Transverse colon (tissue), 4 donors: ENCODE measurements at regions not wholly inside any gene's neighbourhood (a gene's known extent, or its start where the extent isn't known, plus 50 kb on each side); places are given as distances from the start of the nearest gene placed in this dataset.

Experiments used
- DNase-seq: peaks from one replicate; pipeline ENCODE4 v3.0.0-alpha.2; 2019
- H3K27ac ChIP-seq, 4 donors: fragments of 200-600 bp; sonication (generic); 2 replicates each; pipeline ENCODE4 v1.5.1; 2016 to 2018; ENCODE audit warnings: inconsistent platforms in 4 of 4
- H3K27me3 ChIP-seq: fragments of 200-600 bp; sonication (generic); 2 replicates; pipeline ENCODE4 v1.5.1; 2017; ENCODE audit warnings: inconsistent platforms
- H3K36me3 ChIP-seq, 4 donors: fragments of 200-600 bp; sonication (generic); 2 replicates each; pipeline ENCODE4 v1.5.1; 2017 to 2019; ENCODE audit warnings: inconsistent platforms in 4 of 4
- H3K4me1 ChIP-seq, 4 donors: fragments of 200-600 bp; sonication (generic); 2 replicates each; pipeline ENCODE4 v1.5.1; 2017 to 2020; ENCODE audit warnings: inconsistent platforms in 4 of 4
- H3K4me3 ChIP-seq, 4 donors: fragments of 200-600 bp; sonication (generic); 1 replicate in 1 of 4; 2 replicates in 3 of 4; pipeline versions ENCODE4 v1.5.1 to v1.6.1; 2017 to 2019; ENCODE audit warnings: inconsistent platforms in 4 of 4
- H3K9me3 ChIP-seq, 2 donors: fragments of 200-600 bp; sonication (generic); 2 replicates each; pipeline ENCODE4 v1.5.1; 2017 to 2019; ENCODE audit warnings: inconsistent platforms in 2 of 2
- CTCF ChIP-seq, 5 experiments: fragments of 200-600 bp in 3 of 5; fragments of 450-650 bp in 2 of 5; sonication (generic) in 3 of 5; IDR thresholded peaks; 1 replicate in 2 of 5; 2 replicates in 3 of 5; pipeline ENCODE4 v1.5.1; 2016 to 2017; ENCODE audit warnings: antibody characterized with exemption in 5 of 5, inconsistent platforms in 3 of 5, mild to moderate bottlenecking in 2 of 5, moderate library complexity in 1 of 5
- EP300 ChIP-seq: sonication (generic); formaldehyde crosslinking; IDR thresholded peaks from one replicate; pipeline ENCODE4 v1.6.1; 2017; ENCODE audit warnings: antibody characterized with exemption, low read depth
- POLR2A ChIP-seq: fragments of 450-650 bp; IDR thresholded peaks from one replicate; pipeline ENCODE4 v1.6.1; 2016; ENCODE audit warnings: antibody characterized with exemption, mild to moderate bottlenecking, moderate library complexity
- POLR2AphosphoS5 ChIP-seq, 3 donors: sonication (generic); formaldehyde crosslinking; IDR thresholded peaks; one replicate each; pipeline ENCODE4 v1.6.1; 2016; ENCODE audit warnings: antibody characterized with exemption in 3 of 3
- WGBS, 2 donors: methylation state at CpG; one replicate each; pipeline ENCODE4 v1.1.5; 2018; ENCODE audit warnings: low coverage in 1 of 2; 5-methylcytosine and 5-hydroxymethylcytosine counted together
- in situ Hi-C, 4 donors: fragments of 200-750 bp; cut with MboI; loops; one replicate each; pipeline versions ENCODE4 v1.15.0 to v1.15.1; 2017; ENCODE audit warnings: low sequenced_read_pairs in 3 of 4, low pct_ligation_motif_present in 1 of 4, low pct_unique_long_range_greater_than_20kb in 1 of 4
- intact Hi-C: fragments of 100-400 bp; cut with DNase I; formaldehyde crosslinking; loops from one replicate; pipeline ENCODE4 v1.15.1; 2023; ENCODE audit warnings: low total_unique reads

DNA sequence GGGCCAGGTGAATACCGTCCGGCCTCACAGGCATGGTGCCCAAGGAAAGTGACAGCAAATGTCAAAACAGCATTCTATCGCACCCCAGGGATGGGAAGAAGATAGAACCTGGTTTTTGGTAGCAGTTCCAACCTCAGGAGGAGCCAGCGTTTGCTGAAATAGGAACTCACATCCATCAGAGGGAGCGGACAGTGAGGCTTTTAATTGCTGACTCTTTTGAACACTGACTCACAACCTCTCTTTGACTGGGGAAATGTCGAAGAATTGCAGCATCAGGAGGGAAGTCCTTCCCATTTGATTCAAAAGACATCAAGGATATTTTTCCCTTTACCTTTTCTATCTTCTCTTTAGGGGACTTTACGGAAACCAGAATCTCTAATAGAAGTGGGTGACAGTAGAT, 114.2 kb downstream of the UNC5CL start:
- in situ Hi-C loops, result no loop called here
- WGBS, 2 donors, result 87 to 90% methylated on average over 1 to 7 of the region's 7 CpGs
- intact Hi-C loops, result no loop called here

DNA sequence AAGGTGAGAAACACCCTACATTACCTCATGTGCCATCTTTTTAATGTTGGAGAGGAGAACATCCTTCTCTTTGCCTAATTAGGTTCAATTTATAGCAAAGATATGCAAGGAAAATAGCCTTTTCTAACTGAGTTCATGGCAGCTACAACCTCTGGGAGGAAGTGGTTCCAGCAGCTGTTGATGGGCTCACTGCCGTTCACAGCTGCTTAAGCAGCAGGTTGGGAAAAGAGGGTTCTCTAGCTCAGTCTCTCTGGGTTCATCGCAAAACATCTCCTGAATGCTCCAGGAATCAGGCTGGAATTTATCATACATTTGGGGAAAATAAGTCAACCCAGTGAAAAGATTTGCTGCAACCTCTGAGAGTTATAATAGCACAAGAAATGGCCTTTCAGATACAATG, 115.1 kb downstream of the UNC5CL start:
- Histone ChIP-seq H3K4me3 (no peak overlapping the region), H3K9me3 (no peaks in the 10 kb centered on the region), H3K27ac (no peak overlapping the region), H3K27me3 (no peaks in the 10 kb centered on the region), H3K36me3 (no peaks in the 10 kb centered on the region), H3K4me1 (no peaks in the 10 kb centered on the region)
- DNase-seq, result no peak
- intact Hi-C loops (no loop called here), in situ Hi-C loops (no loop called here)
- TF ChIP-seq CTCF (IDR thresholded peaks at IDR 0.05) (no peak), POLR2AphosphoS5 (IDR thresholded peaks at IDR 0.05) (no peak), EP300 (no peak)
- 63 to 100% methylated on average over 1 to 2 of the region's 2 CpGs for WGBS, 2 donors

More for the DNA sequence above, 114.2 kb downstream of the UNC5CL start:
- no peak overlapping the region for H3K4me3 ChIP-seq
- DNase-seq, result no peak
- no peaks in the 10 kb centered on the region for H3K27me3 ChIP-seq
- H3K27ac ChIP-seq, result no peak overlapping the region
- H3K36me3 ChIP-seq, result no peaks in the 10 kb centered on the region
- no peaks in the 10 kb centered on the region for H3K9me3 ChIP-seq
- TF ChIP-seq POLR2A (no peak), CTCF (IDR thresholded peaks at IDR 0.05) (no peak)
- no peaks in the 10 kb centered on the region for H3K4me1 ChIP-seq

DNA sequence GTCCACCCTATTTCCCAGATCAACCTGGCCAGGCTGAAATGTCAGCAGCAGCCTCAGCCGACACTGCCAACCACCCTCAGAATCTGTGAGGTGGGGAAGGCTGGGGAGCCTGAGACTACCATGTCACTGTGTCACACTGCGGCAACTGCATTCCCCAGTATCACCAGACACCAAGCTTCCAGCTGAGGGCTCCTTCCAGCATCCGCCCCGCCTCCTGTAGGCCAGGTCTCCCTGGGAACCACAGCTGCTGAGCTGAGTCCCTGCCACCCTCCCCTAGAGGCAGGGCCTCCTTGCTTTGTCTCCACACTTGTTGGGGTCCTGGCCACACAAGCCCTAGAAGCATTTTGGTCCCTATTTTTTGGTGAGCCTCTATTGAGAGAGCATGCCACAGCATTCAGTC, 115.7 kb downstream of the UNC5CL start:
- in situ Hi-C loops, result no loop called here
- Histone ChIP-seq H3K27ac (no peak overlapping the region), H3K4me1 (no peaks in the 10 kb centered on the region), H3K9me3 (no peaks in the 10 kb centered on the region), H3K4me3 (no peak overlapping the region), H3K36me3 (no peaks in the 10 kb centered on the region), H3K27me3 (no peaks in the 10 kb centered on the region)
- 90% methylated on average over 4 of the region's 4 CpGs; no CpG with 5 or more reads in 1 of the 2 donors for WGBS, 2 donors
- DNase-seq, result no peak
- TF ChIP-seq POLR2AphosphoS5 (IDR thresholded peaks at IDR 0.05), result no peak
- TF ChIP-seq CTCF (IDR thresholded peaks at IDR 0.05), result no peak
- TF ChIP-seq POLR2A, result no peak
- no peak for TF ChIP-seq EP300
- intact Hi-C loops, result no loop called here

DNA sequence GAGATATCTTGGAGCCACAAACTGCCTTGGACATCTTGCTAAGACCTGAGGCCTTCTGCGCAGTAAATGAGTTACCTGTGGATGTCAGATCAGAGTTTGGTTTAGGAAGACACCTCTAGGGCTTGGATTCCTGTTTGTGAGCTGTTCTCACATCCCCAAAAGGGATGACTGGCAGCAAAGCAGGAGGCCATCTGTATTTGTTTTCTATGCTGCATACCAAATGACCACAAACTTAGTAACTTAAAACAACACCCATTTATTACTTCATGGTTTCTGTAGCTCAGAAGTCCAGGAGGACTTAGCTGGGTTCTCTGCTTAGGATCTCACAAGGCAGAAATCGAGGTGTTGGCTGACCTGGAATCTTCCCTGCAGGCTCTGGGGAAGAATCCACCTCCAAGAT, 116.7 kb downstream of the UNC5CL start:
- H3K4me1 ChIP-seq, result no peaks in the 10 kb centered on the region
- H3K4me3 ChIP-seq, result no peak overlapping the region
- TF ChIP-seq POLR2AphosphoS5 (IDR thresholded peaks at IDR 0.05), result no peak
- TF ChIP-seq POLR2A, result no peak
- no peak for TF ChIP-seq CTCF (IDR thresholded peaks at IDR 0.05)
- no peak for TF ChIP-seq EP300
- in situ Hi-C loops (no loop called here), intact Hi-C loops (no loop called here)
- H3K27ac ChIP-seq, result no peak overlapping the region
- WGBS, 2 donors, result 70 to 86% methylated on average over 2 of the region's 2 CpGs
- H3K36me3 ChIP-seq, result no peaks in the 10 kb centered on the region
- DNase-seq, result no peak
- no peaks in the 10 kb centered on the region for H3K9me3 ChIP-seq
- H3K27me3 ChIP-seq, result no peaks in the 10 kb centered on the region
